Thyroid gland (tissue), 4 donors: ENCODE measurements at regions not wholly inside any gene's neighbourhood (a gene's known extent, or its start where the extent isn't known, plus 50 kb on each side); places are given as distances from the start of the nearest gene placed in this dataset.

ENCODE experiments used
- CTCF ChIP-seq, 6 experiments: fragments of 200-600 bp in 3 of 6; fragments of 450-650 bp in 3 of 6; sonication (generic) in 3 of 6; IDR thresholded peaks; one replicate each; pipeline ENCODE4 v1.5.1; 2016 to 2019; ENCODE audit warnings: antibody characterized with exemption in 6 of 6, mild to moderate bottlenecking in 2 of 6, inconsistent platforms in 1 of 6, moderate library complexity in 1 of 6
- POLR2A ChIP-seq, 2 donors: fragments of 450-650 bp; IDR thresholded peaks; one replicate each; pipeline ENCODE4 v1.6.1; 2017; ENCODE audit warnings: antibody characterized with exemption in 2 of 2, mild to moderate bottlenecking in 2 of 2, moderate library complexity in 1 of 2

DNA sequence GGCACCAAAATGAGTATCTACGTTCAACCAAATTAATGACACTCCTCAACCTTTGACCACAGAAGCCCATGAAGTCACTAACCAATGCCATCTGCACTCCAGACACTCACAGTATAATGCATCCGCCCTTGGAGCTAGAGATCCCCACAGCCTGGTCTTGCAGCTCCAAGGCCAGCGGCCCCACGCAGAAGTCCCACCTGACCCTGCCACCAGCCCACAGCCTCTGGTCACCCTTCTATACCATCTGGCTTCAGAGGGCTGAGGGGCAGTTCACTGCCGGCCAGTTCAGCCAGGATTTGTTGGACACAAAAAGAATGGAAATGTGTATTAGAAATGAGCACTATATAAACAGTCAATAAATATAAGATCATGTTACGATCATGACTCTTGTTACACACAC lies 211.2 kb downstream of the RRAGC start:
- TF ChIP-seq CTCF (IDR thresholded peaks at IDR 0.05) (no peak), POLR2A (IDR thresholded peaks at IDR 0.05) (no peak)
